Astrocyte of the spinal cord (primary cell): ENCODE measurements at regions not wholly inside any gene's neighbourhood (a gene's known extent, or its start where the extent isn't known, plus 50 kb on each side); places are given as distances from the start of the nearest gene placed in this dataset.

Experiments used
- DNase-seq: peaks from one replicate; pipeline ENCODE4 v3.0.0; 2011; ENCODE audit warnings: low read depth, low spot score
- H3K4me3 ChIP-seq: 2 replicates; pipeline ENCODE4 v1.5.1; 2011; ENCODE audit warnings: low read depth, mild to moderate bottlenecking, low read length, moderate library complexity
- CTCF ChIP-seq: IDR thresholded peaks from 2 replicates; pipeline ENCODE4 v1.5.1; 2012; ENCODE audit warnings: low read depth, mild to moderate bottlenecking, low read length, inconsistent platforms
- in situ Hi-C: cut with HindIII; loops from 2 replicates; pipeline ENCODE4 v1.10.0; 2017; ENCODE audit warnings: low sequenced_read_pairs

- H3K4me3 ChIP-seq = no peak overlapping the region
- TF ChIP-seq CTCF = no peak
- in situ Hi-C loops = no loop called here
These were observed 244.5 kb upstream of the REG3G start for GRCh38 chr2:78780864-78781583.

GRCh38 chr2:78782196-78782595 lies 243.3 kb upstream of the REG3G start:
- TF ChIP-seq CTCF = no peak
- H3K4me3 ChIP-seq = no peak overlapping the region
- in situ Hi-C loops = no loop called here
- DNase-seq = no peak

More at GRCh38 chr2:78780864-78781583, 244.5 kb upstream of the REG3G start:
- no peak for DNase-seq

- no peak for TF ChIP-seq CTCF
- DNase-seq = no peak
- in situ Hi-C loops = no loop called here
- no peak overlapping the region for H3K4me3 ChIP-seq
These were observed 213.4 kb upstream of the REG3G start for GRCh38 chr2:78811955-78812610.

GRCh38 chr2:78814331-78814986 lies 211.0 kb upstream of the REG3G start:
- in situ Hi-C loops = no loop called here
- TF ChIP-seq CTCF = no peak
- H3K4me3 ChIP-seq = no peak overlapping the region
- DNase-seq = no peak

- no peak for DNase-seq
- in situ Hi-C loops = no loop called here
- no peak overlapping the region for H3K4me3 ChIP-seq
- TF ChIP-seq CTCF = no peak
These were observed 208.1 kb upstream of the REG3G start for GRCh38 chr2:78817430-78817829.

- TF ChIP-seq CTCF = no peak
- in situ Hi-C loops = no loop called here
- no peak overlapping the region for H3K4me3 ChIP-seq
- DNase-seq = no peak
These were observed 193.0 kb upstream of the REG3G start for GRCh38 chr2:78832481-78832880.
